ENCODE measurements at regions not wholly inside any gene's neighbourhood (a gene's known extent, or its start where the extent isn't known, plus 50 kb on each side); places are given as distances from the start of the nearest gene placed in this dataset.

GRCh38 chr16:89039756-89040155, 53.9 kb upstream of the ACSF3 start:
- H3K9me3 Mint-ChIP-seq (ENCODE audit: low read depth) = no peaks in the 10 kb centered on the region
- no peak overlapping the region for H3K4me3 Mint-ChIP-seq
- DNase-seq = no peak
- H3K27ac Mint-ChIP-seq = no peak overlapping the region
- H3K4me1 Mint-ChIP-seq = no peaks in the 10 kb centered on the region
- CTCF ChIA-PET = no interaction called here
- peaks cover 10% of the 10 kb centered on the region for H3K27me3 Mint-ChIP-seq
- no peak for ATAC-seq
- H3K36me3 Mint-ChIP-seq = no peaks in the 10 kb centered on the region

- Mint-ChIP-seq H3K27ac (no peak overlapping the region), H3K4me1 (no peaks in the 10 kb centered on the region), H3K36me3 (no peaks in the 10 kb centered on the region), H3K9me3 (ENCODE audit: low read depth) (no peaks in the 10 kb centered on the region), H3K27me3 (peaks cover 10% of the 10 kb centered on the region), H3K4me3 (no peak overlapping the region)
- ATAC-seq (no peak), DNase-seq (no peak)
- CTCF ChIA-PET = no interaction called here
These were observed 53.3 kb upstream of the ACSF3 start for GRCh38 chr16:89040391-89040790.

GRCh38 chr16:89040861-89041570, 52.6 kb upstream of the ACSF3 start:
- peaks cover 2% of the 10 kb centered on the region for H3K9me3 Mint-ChIP-seq (ENCODE audit: low read depth)
- peaks cover 2% of the 10 kb centered on the region for H3K4me1 Mint-ChIP-seq
- CTCF ChIA-PET = no interaction called here
- no peak overlapping the region for H3K4me3 Mint-ChIP-seq
- ATAC-seq (no peak), DNase-seq (no peak)
- peaks cover 10% of the 10 kb centered on the region for H3K27me3 Mint-ChIP-seq
- H3K27ac Mint-ChIP-seq = no peak overlapping the region
- H3K36me3 Mint-ChIP-seq = no peaks in the 10 kb centered on the region

- Mint-ChIP-seq H3K4me3 (no peak overlapping the region), H3K27ac (no peak overlapping the region), H3K9me3 (ENCODE audit: low read depth) (peaks cover 3% of the 10 kb centered on the region), H3K4me1 (peaks cover 7% of the 10 kb centered on the region), H3K27me3 (peaks cover 7% of the 10 kb centered on the region), H3K36me3 (no peaks in the 10 kb centered on the region)
- CTCF ChIA-PET = no interaction called here
- DNase-seq (no peak), ATAC-seq (no peak)
These were observed 51.8 kb upstream of the ACSF3 start for GRCh38 chr16:89041571-89042481.

GRCh38 chr16:89042711-89043551, 50.7 kb upstream of the ACSF3 start:
- peaks cover 2% of the 10 kb centered on the region for H3K27me3 Mint-ChIP-seq
- peaks cover 10% of the 10 kb centered on the region for H3K4me1 Mint-ChIP-seq
- H3K27ac Mint-ChIP-seq = no peak overlapping the region
- no peak for ATAC-seq
- DNase-seq = no peak
- H3K36me3 Mint-ChIP-seq = no peaks in the 10 kb centered on the region
- H3K4me3 Mint-ChIP-seq = no peak overlapping the region
- H3K9me3 Mint-ChIP-seq (ENCODE audit: low read depth) = peaks cover 3% of the 10 kb centered on the region
- CTCF ChIA-PET = no interaction called here

- H3K4me3 Mint-ChIP-seq = no peak overlapping the region
- CTCF ChIA-PET = no interaction called here
- H3K9me3 Mint-ChIP-seq (ENCODE audit: low read depth) = peaks cover 3% of the 10 kb centered on the region
- peaks cover 10% of the 10 kb centered on the region for H3K4me1 Mint-ChIP-seq
- ATAC-seq (no peak), DNase-seq (no peak)
- no peaks in the 10 kb centered on the region for H3K36me3 Mint-ChIP-seq
- no peaks in the 10 kb centered on the region for H3K27me3 Mint-ChIP-seq
- H3K27ac Mint-ChIP-seq = no peak overlapping the region
These were observed 49.8 kb upstream of the ACSF3 start for GRCh38 chr16:89043636-89044417.
